PC-9 (cell line): ENCODE measurements at regions not wholly inside any gene's neighbourhood (a gene's known extent, or its start where the extent isn't known, plus 50 kb on each side); places are given as distances from the start of the nearest gene placed in this dataset.

Experiments
- BruUV-seq: library from RNA; stranded (reverse); fragments of 400-500 nt; replicated peaks from 2 replicates; lab custom pipeline; 2021; lab: Mats Ljungman, UMichigan
- CTCF ChIA-PET: fragments of 300-600 bp; sonication (Branson Sonifier 250); formaldehyde crosslinking; loops from one replicate; lab custom pipeline; 2022; ENCODE audit warnings: antibody characterized with exemption; lab: Charles Lee
- POLR2A ChIA-PET: fragments of 300-600 bp; sonication (Branson Sonifier 250); formaldehyde crosslinking; loops from one replicate; lab custom pipeline; 2022; ENCODE audit warnings: antibody characterized with exemption; ENCODE audit not compliant: unreplicated experiment; lab: Charles Lee
- DNase-seq, 2 experiments: peaks; one replicate each; pipeline versions ENCODE4 v3.0.0 to v3.0.0-alpha.2; 2015 to 2022; ENCODE audit warnings: mixed read lengths in 1 of 2
- H2AFZ ChIP-seq: fragments of 200-600 bp; sonication (generic); 2 replicates; pipeline ENCODE4 v1.8.1; 2017; ENCODE audit warnings: antibody characterized with exemption
- H3F3A ChIP-seq: fragments of 200-600 bp; sonication (generic); 2 replicates; pipeline ENCODE4 v1.8.1; 2017; ENCODE audit warnings: antibody characterized with exemption, mild to moderate bottlenecking, low read depth; ENCODE audit not compliant: insufficient read depth
- H3K27ac ChIP-seq: fragments of 200-600 bp; sonication (generic); 2 replicates; pipeline ENCODE4 v1.6.1; 2016; ENCODE audit warnings: mixed run types
- H3K27me3 ChIP-seq: fragments of 200-600 bp; sonication (generic); 2 replicates; pipeline ENCODE4 v1.6.1; 2016; ENCODE audit warnings: low read depth, mixed run types; ENCODE audit not compliant: insufficient read depth
- H3K36me3 ChIP-seq: fragments of 200-600 bp; sonication (generic); 2 replicates; pipeline ENCODE4 v1.6.1; 2016; ENCODE audit warnings: low read depth, mixed run types
- H3K4me1 ChIP-seq: fragments of 200-600 bp; sonication (generic); replicated peaks from 2 replicates; pipeline ENCODE4 v1.6.1; 2016; ENCODE audit warnings: mixed run types; ENCODE audit not compliant: insufficient read depth
- H3K4me2 ChIP-seq: fragments of 200-600 bp; sonication (generic); 2 replicates; pipeline ENCODE4 v1.6.1; 2017; ENCODE audit warnings: mixed run types
- H3K4me3 ChIP-seq: fragments of 200-600 bp; sonication (generic); 2 replicates; pipeline ENCODE4 v1.6.1; 2016; ENCODE audit warnings: mixed run types
- H3K79me2 ChIP-seq: fragments of 200-600 bp; sonication (generic); 2 replicates; pipeline ENCODE4 v1.6.1; 2017; ENCODE audit warnings: low read depth, mixed run types
- H3K9me2 ChIP-seq: fragments of 200-600 bp; sonication (generic); 2 replicates; pipeline ENCODE4 v1.8.1; 2017; ENCODE audit warnings: mild to moderate bottlenecking; ENCODE audit not compliant: insufficient read depth
- H3K9me3 ChIP-seq: fragments of 200-600 bp; sonication (generic); 2 replicates; pipeline ENCODE4 v1.8.1; 2016; ENCODE audit warnings: low read depth; ENCODE audit not compliant: insufficient read depth
- H4K20me1 ChIP-seq: fragments of 200-600 bp; sonication (generic); 2 replicates; pipeline ENCODE4 v1.8.1; 2017; ENCODE audit not compliant: insufficient read depth
- CTCF ChIP-seq: fragments of 200-600 bp; sonication (generic); conservative IDR thresholded peaks from 2 replicates; pipeline ENCODE4 v1.6.1; 2017; ENCODE audit warnings: mixed run types, antibody characterized with exemption, mild to moderate bottlenecking, moderate library complexity
- EZH2 ChIP-seq: fragments of 200-600 bp; sonication (generic); IDR thresholded peaks from 2 replicates; pipeline ENCODE4 v1.8.0; 2017; ENCODE audit warnings: antibody characterized with exemption, low read depth
- intact Hi-C: fragments of 100-400 bp; cut with micrococcal nuclease; formaldehyde crosslinking; loops from one replicate; pipeline ENCODE4 v1.10.0; 2022; ENCODE audit not compliant: unreplicated experiment

DNA sequence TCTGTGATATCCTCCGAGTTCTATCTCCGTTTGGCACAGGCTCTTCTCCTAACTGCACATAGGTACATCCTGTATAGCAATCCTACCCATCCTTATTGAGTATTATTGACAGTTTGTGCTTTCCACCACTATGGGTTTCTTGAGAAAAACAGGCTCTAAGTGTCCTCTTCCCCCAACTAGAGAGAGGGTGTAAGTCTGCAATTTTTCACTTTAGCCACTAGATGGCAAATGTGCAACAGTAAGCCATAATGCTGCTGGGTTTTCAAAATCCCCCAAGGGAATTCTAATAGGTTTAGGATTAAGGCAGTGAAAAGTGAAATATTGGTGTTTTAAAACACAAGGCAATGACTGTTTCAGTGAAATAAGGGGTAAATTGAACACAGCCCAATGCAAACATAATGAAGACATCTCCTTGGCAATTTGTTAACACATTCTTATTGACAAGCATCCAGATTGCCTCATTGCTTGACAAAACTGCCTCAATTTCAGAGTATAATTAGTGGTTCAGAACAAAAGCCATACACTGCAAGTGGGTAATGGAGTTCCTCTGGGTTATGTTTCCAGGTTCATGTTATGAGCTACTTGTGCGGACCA is 239.0 kb upstream of the HTR2C start:
- H3F3A ChIP-seq, result no peaks in the 10 kb centered on the region
- H3K9me2 ChIP-seq, result no peaks in the 10 kb centered on the region
- ChIA-PET POLR2A (no interaction called here), CTCF (no interaction called here)
- no peak overlapping the region for H3K27ac ChIP-seq
- no peaks in the 10 kb centered on the region for H3K36me3 ChIP-seq
- H2AFZ ChIP-seq, result no peak overlapping the region
- H4K20me1 ChIP-seq, result no peaks in the 10 kb centered on the region
- intact Hi-C loops, result no loop called here
- H3K27me3 ChIP-seq, result no peaks in the 10 kb centered on the region
- DNase-seq, result peak in 1 of 2 experiments; percentile 46
- no peaks in the 10 kb centered on the region for H3K79me2 ChIP-seq
- H3K4me1 ChIP-seq, result no peaks in the 10 kb centered on the region
- BruUV-seq, result no TSS peak
- TF ChIP-seq EZH2, result no peak
- TF ChIP-seq CTCF, result peak; percentile 87
- no peaks in the 10 kb centered on the region for H3K9me3 ChIP-seq
- H3K4me2 ChIP-seq, result no peak overlapping the region
- no peak overlapping the region for H3K4me3 ChIP-seq

- no peaks in the 10 kb centered on the region for H4K20me1 ChIP-seq
- no TSS peak for BruUV-seq
- intact Hi-C loops, result no loop called here
Measured at GRCh38 chrX:114361076-114361725, 222.7 kb upstream of the HTR2C start.

DNA sequence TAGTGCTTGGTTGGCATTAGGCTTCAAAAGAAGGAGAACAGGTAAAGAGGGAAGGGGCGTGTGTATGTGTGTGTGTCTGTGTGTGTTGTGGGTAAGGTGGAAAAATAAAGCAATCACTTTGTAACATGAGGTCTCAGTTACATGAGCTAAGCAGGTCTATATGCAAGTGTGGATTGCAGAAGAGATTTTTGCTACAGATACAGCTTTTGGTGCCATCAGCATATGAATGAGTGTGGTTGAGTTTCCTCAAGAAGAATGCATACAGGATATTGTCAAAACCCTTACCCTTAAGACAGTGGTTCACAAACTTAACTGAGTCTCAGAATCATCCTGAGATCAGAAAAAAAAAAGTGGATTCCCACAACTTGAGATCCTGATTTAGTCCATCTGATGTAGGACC is 220.5 kb upstream of the HTR2C start:
- H2AFZ ChIP-seq, result 0 out of 2 replicates have a peak overlapping the region, but pooled peaks have one; percentile 16
- BruUV-seq, result no TSS peak
- intact Hi-C loops, result no loop called here
- H3F3A ChIP-seq, result no peaks in the 10 kb centered on the region; the same call in 1 of the 2 replicates
- no peaks in the 10 kb centered on the region for H3K4me1 ChIP-seq
- ChIA-PET CTCF (no interaction called here), POLR2A (no interaction called here)
- no peak for DNase-seq
- H4K20me1 ChIP-seq, result no peaks in the 10 kb centered on the region
- no peaks in the 10 kb centered on the region for H3K9me3 ChIP-seq
- H3K4me2 ChIP-seq, result no peak overlapping the region
- H3K9me2 ChIP-seq, result no peaks in the 10 kb centered on the region
- H3K27ac ChIP-seq, result no peak overlapping the region
- no peaks in the 10 kb centered on the region for H3K27me3 ChIP-seq
- TF ChIP-seq EZH2, result no peak
- no peak for TF ChIP-seq CTCF
- H3K36me3 ChIP-seq, result no peaks in the 10 kb centered on the region
- no peak overlapping the region for H3K4me3 ChIP-seq
- H3K79me2 ChIP-seq, result no peaks in the 10 kb centered on the region

More at GRCh38 chrX:114361076-114361725, 222.7 kb upstream of the HTR2C start:
- Histone ChIP-seq H3K27ac (no peak overlapping the region), H3K4me2 (no peak overlapping the region), H3K27me3 (no peaks in the 10 kb centered on the region), H2AFZ (no peak overlapping the region), H3K4me3 (no peak overlapping the region), H3F3A (no peaks in the 10 kb centered on the region; the same call in 1 of the 2 replicates), H3K36me3 (no peaks in the 10 kb centered on the region), H3K9me3 (no peaks in the 10 kb centered on the region), H3K9me2 (no peaks in the 10 kb centered on the region), H3K79me2 (no peaks in the 10 kb centered on the region), H3K4me1 (no peaks in the 10 kb centered on the region)
- no peak for DNase-seq
- ChIA-PET CTCF (no interaction called here), POLR2A (no interaction called here)
- TF ChIP-seq CTCF, result no peak
- no peak for TF ChIP-seq EZH2
